GM10266 (cell line): ENCODE measurements at regions not wholly inside any gene's neighbourhood (a gene's known extent, or its start where the extent isn't known, plus 50 kb on each side); places are given as distances from the start of the nearest gene placed in this dataset.

ENCODE experiments used
- DNase-seq: peaks from one replicate; pipeline ENCODE4 v3.0.0; 2012; ENCODE audit errors: extremely low spot score
- TF ChIP-seq, protein P1 (sequence below): IDR thresholded peaks from 2 replicates; pipeline ENCODE4 v1.5.1; 2012; ENCODE audit warnings: mild to moderate bottlenecking, low read depth; ENCODE audit not compliant: control insufficient read depth, insufficient read depth; ENCODE audit errors: missing control alignments

- DNase-seq, result no peak
- TF ChIP-seq, protein P1, sequence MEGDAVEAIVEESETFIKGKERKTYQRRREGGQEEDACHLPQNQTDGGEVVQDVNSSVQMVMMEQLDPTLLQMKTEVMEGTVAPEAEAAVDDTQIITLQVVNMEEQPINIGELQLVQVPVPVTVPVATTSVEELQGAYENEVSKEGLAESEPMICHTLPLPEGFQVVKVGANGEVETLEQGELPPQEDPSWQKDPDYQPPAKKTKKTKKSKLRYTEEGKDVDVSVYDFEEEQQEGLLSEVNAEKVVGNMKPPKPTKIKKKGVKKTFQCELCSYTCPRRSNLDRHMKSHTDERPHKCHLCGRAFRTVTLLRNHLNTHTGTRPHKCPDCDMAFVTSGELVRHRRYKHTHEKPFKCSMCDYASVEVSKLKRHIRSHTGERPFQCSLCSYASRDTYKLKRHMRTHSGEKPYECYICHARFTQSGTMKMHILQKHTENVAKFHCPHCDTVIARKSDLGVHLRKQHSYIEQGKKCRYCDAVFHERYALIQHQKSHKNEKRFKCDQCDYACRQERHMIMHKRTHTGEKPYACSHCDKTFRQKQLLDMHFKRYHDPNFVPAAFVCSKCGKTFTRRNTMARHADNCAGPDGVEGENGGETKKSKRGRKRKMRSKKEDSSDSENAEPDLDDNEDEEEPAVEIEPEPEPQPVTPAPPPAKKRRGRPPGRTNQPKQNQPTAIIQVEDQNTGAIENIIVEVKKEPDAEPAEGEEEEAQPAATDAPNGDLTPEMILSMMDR, result no peak
Measured at GRCh38 chr18:63043516-63043915, 276.1 kb downstream of the BCL2 start.

- TF ChIP-seq, protein P1, result no peak
- no peak for DNase-seq
Measured at GRCh38 chr18:63042351-63042750, 277.2 kb downstream of the BCL2 start.

DNA sequence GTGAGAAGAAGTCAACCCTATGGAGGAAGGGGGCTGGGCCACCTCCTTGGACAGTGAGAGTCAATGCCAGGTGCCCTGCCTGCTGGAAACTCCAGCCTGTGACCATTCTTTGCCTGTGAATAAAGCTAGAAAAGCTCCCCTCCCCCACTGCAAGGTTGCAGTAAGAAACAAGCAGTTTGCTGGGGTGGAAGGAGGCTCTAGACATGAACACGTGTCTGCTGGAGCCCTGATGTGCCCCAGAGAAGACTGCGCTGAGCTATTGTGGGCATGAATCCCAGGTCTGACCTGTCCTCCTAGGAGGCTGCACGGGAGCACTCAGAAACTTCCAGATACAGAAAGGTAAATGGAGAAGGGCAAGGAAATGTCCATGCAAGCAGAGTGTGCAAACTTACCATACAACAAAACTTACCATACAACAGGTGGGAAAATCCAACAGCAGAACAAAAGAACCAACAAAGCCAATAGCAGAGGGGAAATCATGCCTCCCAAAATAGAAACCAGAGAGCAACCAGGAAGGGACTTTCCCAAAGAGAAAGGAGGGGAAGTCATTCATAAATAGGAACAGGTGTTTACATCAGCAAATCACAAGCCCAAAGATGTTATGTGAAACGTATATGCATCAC is 278.7 kb downstream of the BCL2 start:
- TF ChIP-seq, protein P1, result no peak
- peak; percentile 61 for DNase-seq

DNA sequence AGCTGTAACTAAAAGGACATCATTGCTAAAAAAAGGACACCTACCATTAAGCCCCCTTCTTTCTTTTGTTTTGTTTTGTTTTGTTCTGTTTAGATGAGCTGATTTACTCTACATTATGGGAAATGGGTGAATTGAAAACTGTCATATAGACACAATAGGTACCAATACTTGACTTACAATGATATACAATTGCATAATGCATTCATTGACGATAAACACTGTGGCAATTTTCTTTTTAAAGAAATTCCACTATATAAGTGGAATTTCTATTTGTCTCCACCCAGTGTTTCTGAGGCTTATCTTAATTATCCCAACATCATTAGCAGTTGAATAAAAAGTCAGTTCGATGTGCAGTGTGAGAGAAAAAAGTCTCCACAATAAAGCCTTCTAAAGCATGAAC is 282.1 kb downstream of the BCL2 start:
- DNase-seq, result no peak
- TF ChIP-seq, protein P1, result no peak

DNA sequence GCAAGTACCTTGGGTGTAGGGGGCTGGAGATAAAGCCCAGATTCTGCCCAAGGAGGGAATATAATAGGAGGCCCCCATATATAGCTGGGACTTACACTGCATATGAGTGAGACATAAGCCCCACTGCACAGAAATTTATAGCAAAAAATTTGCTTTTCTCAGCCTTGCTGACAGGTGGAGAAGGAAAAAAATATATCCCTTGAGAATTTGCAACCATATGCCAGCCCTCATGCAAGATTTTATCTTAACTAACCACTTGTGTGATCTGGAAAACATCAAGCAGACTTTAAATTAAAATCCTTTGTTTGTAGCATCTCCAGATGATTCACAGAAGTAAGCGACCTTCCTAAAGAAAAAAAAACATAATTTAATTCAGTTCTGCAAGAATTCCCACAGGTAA is 288.2 kb downstream of the BCL2 start:
- no peak for DNase-seq
- TF ChIP-seq, protein P1, result no peak
